Left lung (tissue), 4 donors: ENCODE measurements at regions not wholly inside any gene's neighbourhood (a gene's known extent, or its start where the extent isn't known, plus 50 kb on each side); places are given as distances from the start of the nearest gene placed in this dataset.
A peak's percentile ranks its signal among the peaks of the same experiment; 100 is the strongest.

Experiments
- ATAC-seq: fragments of 200-7000 bp; cut with Tn5 transposase; one replicate; pipeline ENCODE4 v1.9.1; 2020; ENCODE audit warnings: moderate library complexity
- DNase-seq, 4 donors: peaks; one replicate each; pipeline ENCODE4 v3.0.0-alpha.2; 2013 to 2020
- H3K27ac ChIP-seq, 2 donors: fragments of 200-600 bp; sonication (generic) in 1 of 2; one replicate each; pipeline versions ENCODE4 v1.5.0 to v1.8.0; 2020 to 2021
- H3K27me3 ChIP-seq, 2 donors: fragments of 200-600 bp; sonication (generic) in 1 of 2; one replicate each; pipeline versions ENCODE4 v1.5.0 to v1.8.0; 2020 to 2021
- H3K36me3 ChIP-seq, 2 donors: fragments of 200-600 bp; sonication (generic) in 1 of 2; one replicate each; pipeline versions ENCODE4 v1.5.0 to v1.8.0; 2020 to 2021
- H3K4me1 ChIP-seq, 2 donors: fragments of 200-600 bp; one replicate each; pipeline ENCODE4 v1.8.0; 2021
- H3K4me3 ChIP-seq, 2 donors: fragments of 200-600 bp; sonication (generic) in 1 of 2; one replicate each; pipeline versions ENCODE4 v1.5.0 to v1.8.0; 2020 to 2021; ENCODE audit warnings: mild to moderate bottlenecking in 1 of 2
- H3K9me3 ChIP-seq, 2 donors: fragments of 200-600 bp; sonication (generic) in 1 of 2; one replicate each; pipeline versions ENCODE4 v1.5.0 to v1.8.0; 2020 to 2021
- intact Hi-C, 2 donors: fragments of 100-400 bp; cut with DNase I; formaldehyde crosslinking; loops; one replicate each; pipeline versions ENCODE4 v1.11.2 to v1.14.2; 2022
- TF ChIP-seq, protein P1 (sequence below), 2 donors: fragments of 200-600 bp; sonication (generic) in 1 of 2; IDR thresholded peaks; one replicate each; pipeline versions ENCODE4 v1.5.0 to v1.8.0; 2021; ENCODE audit warnings: antibody characterized with exemption in 2 of 2
- donor health status: DM: no; HTN: yes; CAD: no.
- donor health status: DM: no; HTN: no; CAD: no.

DNA sequence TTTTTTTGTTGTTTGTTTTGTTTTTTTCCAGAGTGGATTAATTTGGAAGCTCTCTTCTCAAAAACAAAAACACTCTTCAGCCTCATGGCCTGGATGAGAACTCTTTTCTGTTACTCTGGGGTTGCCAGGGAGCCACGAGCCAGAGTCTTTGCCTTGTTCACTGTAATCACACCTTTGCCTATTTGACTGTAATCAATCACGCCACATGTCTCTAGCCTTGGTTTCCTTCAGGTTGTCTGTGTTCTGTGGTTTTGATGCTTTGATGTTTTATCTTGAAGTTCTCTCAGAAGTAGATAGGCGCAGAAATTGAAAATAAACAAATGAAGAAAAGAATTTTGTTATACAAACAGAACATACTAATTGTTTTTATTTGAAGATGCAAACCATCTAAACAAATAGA lies 62.3 kb upstream of the IGF1R start:
- Histone ChIP-seq H3K27ac (no peak overlapping the region), H3K4me1 (no peaks in the 10 kb centered on the region), H3K9me3 (no peaks in the 10 kb centered on the region), H3K27me3 (peaks cover 50 to 94% of the 10 kb centered on the region in 2 donors), H3K4me3 (no peak overlapping the region), H3K36me3 (no peaks in the 10 kb centered on the region)
- TF ChIP-seq, protein P1, sequence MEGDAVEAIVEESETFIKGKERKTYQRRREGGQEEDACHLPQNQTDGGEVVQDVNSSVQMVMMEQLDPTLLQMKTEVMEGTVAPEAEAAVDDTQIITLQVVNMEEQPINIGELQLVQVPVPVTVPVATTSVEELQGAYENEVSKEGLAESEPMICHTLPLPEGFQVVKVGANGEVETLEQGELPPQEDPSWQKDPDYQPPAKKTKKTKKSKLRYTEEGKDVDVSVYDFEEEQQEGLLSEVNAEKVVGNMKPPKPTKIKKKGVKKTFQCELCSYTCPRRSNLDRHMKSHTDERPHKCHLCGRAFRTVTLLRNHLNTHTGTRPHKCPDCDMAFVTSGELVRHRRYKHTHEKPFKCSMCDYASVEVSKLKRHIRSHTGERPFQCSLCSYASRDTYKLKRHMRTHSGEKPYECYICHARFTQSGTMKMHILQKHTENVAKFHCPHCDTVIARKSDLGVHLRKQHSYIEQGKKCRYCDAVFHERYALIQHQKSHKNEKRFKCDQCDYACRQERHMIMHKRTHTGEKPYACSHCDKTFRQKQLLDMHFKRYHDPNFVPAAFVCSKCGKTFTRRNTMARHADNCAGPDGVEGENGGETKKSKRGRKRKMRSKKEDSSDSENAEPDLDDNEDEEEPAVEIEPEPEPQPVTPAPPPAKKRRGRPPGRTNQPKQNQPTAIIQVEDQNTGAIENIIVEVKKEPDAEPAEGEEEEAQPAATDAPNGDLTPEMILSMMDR (IDR thresholded peaks at IDR 0.05) = no peak
- DNase-seq (no peak), ATAC-seq (no peak)
- intact Hi-C loops = no loop called here

DNA sequence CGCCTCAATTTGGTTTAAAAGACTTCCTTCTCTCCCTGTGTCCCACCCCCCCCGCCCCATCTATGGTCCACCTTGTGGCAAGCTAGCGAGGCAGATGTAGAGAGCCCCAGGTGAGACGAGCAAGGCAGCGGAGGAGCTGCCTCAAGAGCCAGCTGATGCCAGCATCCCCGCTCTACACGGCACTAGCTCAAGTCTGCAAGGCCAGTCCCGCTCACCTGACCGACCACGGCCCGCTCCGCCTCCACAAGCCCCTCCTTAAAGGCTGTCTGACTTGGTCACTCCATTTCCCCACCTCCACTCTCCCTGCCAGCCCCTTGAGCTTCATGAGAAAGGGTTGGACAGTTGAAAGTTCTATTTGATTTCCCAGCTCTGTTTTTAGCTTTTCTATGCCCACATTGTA lies 56.2 kb upstream of the IGF1R start:
- Histone ChIP-seq H3K27me3 (peaks cover 10 to 58% of the 10 kb centered on the region in 2 donors), H3K4me3 (no peak overlapping the region), H3K27ac (no peak overlapping the region), H3K36me3 (no peaks in the 10 kb centered on the region), H3K4me1 (no peaks in the 10 kb centered on the region), H3K9me3 (no peaks in the 10 kb centered on the region)
- TF ChIP-seq, protein P1 (IDR thresholded peaks at IDR 0.05) = no peak
- ATAC-seq = no peak
- intact Hi-C loops = no loop called here
- no peak for DNase-seq

DNA sequence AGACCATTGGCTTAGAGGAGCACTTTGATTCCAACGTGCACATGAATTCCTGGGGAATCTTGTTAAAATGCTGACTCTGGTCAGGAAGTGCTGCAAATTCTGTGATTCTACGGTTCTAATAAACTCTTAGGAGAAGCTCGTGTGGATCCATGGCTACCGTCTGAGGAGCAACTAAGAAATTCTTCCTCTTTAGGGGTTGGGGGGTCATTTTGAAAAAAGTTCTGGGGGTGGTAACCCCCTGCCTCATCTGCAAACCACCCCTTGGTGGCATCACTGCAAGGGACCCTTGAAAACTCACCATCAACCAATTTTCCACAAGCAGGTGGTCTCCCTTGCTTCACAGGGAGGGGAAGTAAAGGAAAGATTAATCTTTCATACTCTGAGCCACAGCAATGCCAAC lies 52.2 kb upstream of the IGF1R start:
- Histone ChIP-seq H3K9me3 (no peaks in the 10 kb centered on the region), H3K4me1 (peaks cover 0 to 11% of the 10 kb centered on the region in 2 donors), H3K27me3 (peaks cover 0 to 21% of the 10 kb centered on the region in 2 donors), H3K27ac (no peak overlapping the region), H3K4me3 (no peak overlapping the region), H3K36me3 (no peaks in the 10 kb centered on the region)
- no peak for ATAC-seq
- intact Hi-C loops = no loop called here
- no peak for DNase-seq
- TF ChIP-seq, protein P1 (IDR thresholded peaks at IDR 0.05) = no peak

DNA sequence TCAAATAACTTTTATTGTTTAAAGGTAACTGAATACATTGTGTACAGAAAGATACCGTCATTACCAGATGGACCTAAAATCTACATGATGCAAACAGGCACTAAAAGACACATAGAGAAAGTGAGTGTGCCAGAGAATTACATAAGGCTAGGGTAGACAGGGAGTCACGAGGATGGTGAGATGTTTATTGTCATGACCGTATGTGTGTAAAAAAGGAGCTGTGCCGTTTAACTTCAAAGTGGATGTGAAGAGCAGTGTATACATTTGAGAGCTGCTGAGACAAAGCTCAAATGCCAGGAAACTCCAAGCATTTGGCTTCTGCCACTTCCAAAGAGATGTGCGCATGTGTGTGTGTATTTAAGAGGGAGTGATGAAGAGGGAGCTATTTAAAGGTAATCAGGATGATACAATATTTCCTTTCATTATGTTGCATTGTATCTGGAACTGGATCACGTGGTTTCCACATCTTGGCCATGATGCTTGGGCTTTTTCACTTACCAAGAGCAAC lies 51.4 kb upstream of the IGF1R start:
- no peaks in the 10 kb centered on the region for H3K36me3 ChIP-seq
- H3K27me3 ChIP-seq = peaks cover 0 to 15% of the 10 kb centered on the region in 2 donors
- peaks cover 0 to 11% of the 10 kb centered on the region in 2 donors for H3K4me1 ChIP-seq
- intact Hi-C loops = no loop called here
- H3K27ac ChIP-seq = no peak overlapping the region
- peak in 2 of 4 donors; percentile 43 to 60 for DNase-seq
- no peaks in the 10 kb centered on the region for H3K9me3 ChIP-seq
- no peak for ATAC-seq
- TF ChIP-seq, protein P1 (IDR thresholded peaks at IDR 0.05) = no peak
- no peak overlapping the region for H3K4me3 ChIP-seq

DNA sequence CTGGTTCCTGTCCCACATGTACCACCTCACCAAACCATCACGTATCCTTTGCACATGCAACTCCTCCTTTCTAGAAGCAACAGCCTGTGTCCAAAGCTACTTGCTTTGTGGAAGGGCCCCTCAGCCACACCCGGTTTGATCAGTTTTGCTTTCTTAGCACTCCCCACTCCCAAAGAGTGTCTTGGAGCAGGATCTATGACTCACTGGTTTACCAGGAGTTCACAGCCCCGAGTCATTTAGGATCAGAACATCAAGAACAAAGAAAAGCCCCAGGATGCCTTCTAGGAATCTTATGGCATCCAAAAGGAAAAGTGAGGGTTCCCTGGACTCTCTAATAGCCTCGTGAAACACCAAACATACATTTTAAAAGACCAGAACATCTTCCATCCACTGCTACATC lies 50.7 kb upstream of the IGF1R start:
- DNase-seq (no peak), ATAC-seq (no peak)

More for the DNA sequence above, 50.7 kb upstream of the IGF1R start:
- Histone ChIP-seq H3K4me3 (no peak overlapping the region), H3K27me3 (peaks cover 0 to 8% of the 10 kb centered on the region in 2 donors), H3K27ac (no peak overlapping the region), H3K4me1 (peaks cover 0 to 11% of the 10 kb centered on the region in 2 donors), H3K9me3 (no peaks in the 10 kb centered on the region), H3K36me3 (no peaks in the 10 kb centered on the region)
- TF ChIP-seq, protein P1 (IDR thresholded peaks at IDR 0.05) = no peak
- intact Hi-C loops = no loop called here
